ENCODE measurements at regions not wholly inside any gene's neighbourhood (a gene's known extent, or its start where the extent isn't known, plus 50 kb on each side); places are given as distances from the start of the nearest gene placed in this dataset.
"Not testable (repeated sequence)": the region's sequence is repeated elsewhere in the genome, so short reads cannot be mapped to it uniquely, and the experiment has no call there.

- no peak for DNase-seq
These were observed 426.4 kb upstream of the MTPN start for GRCh38 chr7:136403591-136403990.

GRCh38 chr7:136400877-136401276, 423.7 kb upstream of the MTPN start:
- DNase-seq = no peak

GRCh38 chr7:136399385-136399784, 422.2 kb upstream of the MTPN start:
- DNase-seq = no peak

GRCh38 chr7:136392856-136393255, 415.7 kb upstream of the MTPN start:
- no peak for DNase-seq

- no peak for DNase-seq
These were observed 414.2 kb upstream of the MTPN start for GRCh38 chr7:136391371-136391770.

- no peak for DNase-seq
These were observed 412.8 kb upstream of the MTPN start for GRCh38 chr7:136389933-136390332.

- no peak for DNase-seq
These were observed 409.7 kb upstream of the MTPN start for GRCh38 chr7:136386876-136387275.

GRCh38 chr7:136371409-136371808, 394.2 kb upstream of the MTPN start:
- DNase-seq = not testable (repeated sequence)

GRCh38 chr7:136370137-136370536, 393.0 kb upstream of the MTPN start:
- DNase-seq = no peak

GRCh38 chr7:136369225-136369624, 392.1 kb upstream of the MTPN start:
- no peak for DNase-seq

- no peak for DNase-seq
These were observed 382.3 kb upstream of the MTPN start for GRCh38 chr7:136359333-136359903.

- no peak for DNase-seq
These were observed 376.1 kb upstream of the MTPN start for GRCh38 chr7:136353287-136353686.

- DNase-seq = no peak
These were observed 371.5 kb upstream of the MTPN start for GRCh38 chr7:136348542-136349192.

GRCh38 chr7:136348142-136348541, 371.0 kb upstream of the MTPN start:
- no peak for DNase-seq

GRCh38 chr7:136347488-136347887, 370.3 kb upstream of the MTPN start:
- no peak for DNase-seq

- DNase-seq = no peak
These were observed 365.1 kb upstream of the MTPN start for GRCh38 chr7:136342251-136342650.

- no peak for DNase-seq
These were observed 362.3 kb upstream of the MTPN start for GRCh38 chr7:136339464-136339863.

GRCh38 chr7:136336932-136337331, 359.8 kb upstream of the MTPN start:
- DNase-seq = no peak

- DNase-seq = no peak
These were observed 356.5 kb upstream of the MTPN start for GRCh38 chr7:136333636-136334035.

GRCh38 chr7:136326045-136326609, 349.0 kb upstream of the MTPN start:
- no peak for DNase-seq

- DNase-seq = no peak
These were observed 348.4 kb upstream of the MTPN start for GRCh38 chr7:136325578-136325977.

- DNase-seq = no peak
These were observed 347.9 kb upstream of the MTPN start for GRCh38 chr7:136325027-136325426.

- DNase-seq = no peak
These were observed 347.0 kb upstream of the MTPN start for GRCh38 chr7:136324073-136324704.

GRCh38 chr7:136312592-136312991, 335.4 kb upstream of the MTPN start:
- DNase-seq = no peak
